ENCODE measurements at regions not wholly inside any gene's neighbourhood (a gene's known extent, or its start where the extent isn't known, plus 50 kb on each side); places are given as distances from the start of the nearest gene placed in this dataset.

DNA sequence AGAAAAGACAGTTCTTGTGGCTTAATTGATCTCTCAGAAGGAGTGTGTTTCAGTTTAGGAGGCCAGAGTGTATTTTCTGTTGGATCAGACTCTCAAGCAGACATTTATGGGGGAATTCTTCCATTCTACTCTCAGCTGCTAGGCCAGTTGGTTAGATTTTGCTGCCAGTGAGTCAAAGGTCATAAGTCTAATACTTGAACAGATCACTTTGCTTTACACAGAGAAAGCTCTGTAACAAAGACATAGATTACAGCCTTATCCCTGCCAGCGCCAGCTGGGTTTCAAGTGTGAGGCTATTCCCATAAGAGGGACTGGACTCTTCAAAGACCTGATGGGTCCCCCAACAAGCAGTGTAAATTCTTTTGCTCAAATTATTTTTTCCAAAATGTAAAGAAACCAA is 145.6 kb upstream of the SEMA3C start:
- TF ChIP-seq POLR2A (IDR thresholded peaks at IDR 0.05) (no peak), CTCF (IDR thresholded peaks at IDR 0.05) (no peak)

Data from ovary (tissue), 3 donors.